ENCODE measurements at regions not wholly inside any gene's neighbourhood (a gene's known extent, or its start where the extent isn't known, plus 50 kb on each side); places are given as distances from the start of the nearest gene placed in this dataset.

GRCh38 chr14:35456261-35456660 is 51.7 kb upstream of the NFKBIA start:
- H3K27ac ChIP-seq: no peak overlapping the region
- H3K9me3 ChIP-seq: peaks cover 0 to 22% (median 19%) of the 10 kb centered on the region in 4 donors
- intact Hi-C loops (cut with DNase I; ENCODE audit: low total_unique reads): no loop called here
- no peaks in the 10 kb centered on the region for H3K4me1 ChIP-seq
- H3K4me3 ChIP-seq: no peak overlapping the region
- TF ChIP-seq EP300 (IDR thresholded peaks at IDR 0.05): no peak
- TF ChIP-seq POLR2AphosphoS5 (IDR thresholded peaks at IDR 0.05): no peak
- no peak for TF ChIP-seq POLR2A (IDR thresholded peaks at IDR 0.05)
- no peak for TF ChIP-seq CTCF (IDR thresholded peaks at IDR 0.05)
- H3K27me3 ChIP-seq: no peaks in the 10 kb centered on the region
- DNase-seq: no peak
- H3K36me3 ChIP-seq: no peaks in the 10 kb centered on the region
- whole genome bisulfite sequencing, 5 donors: 48 to 63% (median 53%) methylated on average over 1 of the region's 1 CpG

GRCh38 chr14:35458442-35458841 is 53.9 kb upstream of the NFKBIA start:
- TF ChIP-seq POLR2AphosphoS5 (IDR thresholded peaks at IDR 0.05) (no peak), CTCF (IDR thresholded peaks at IDR 0.05) (no peak), EP300 (IDR thresholded peaks at IDR 0.05) (no peak), POLR2A (IDR thresholded peaks at IDR 0.05) (no peak)
- H3K27me3 ChIP-seq: no peaks in the 10 kb centered on the region
- no peak for DNase-seq
- H3K4me3 ChIP-seq: no peak overlapping the region
- H3K4me1 ChIP-seq: no peaks in the 10 kb centered on the region
- WGBS, 5 donors: 95 to 100% (median 96%) methylated on average over 1 of the region's 1 CpG
- H3K27ac ChIP-seq: no peak overlapping the region
- H3K9me3 ChIP-seq: peaks cover 0 to 22% (median 19%) of the 10 kb centered on the region in 4 donors
- intact Hi-C loops (cut with DNase I; ENCODE audit: low total_unique reads): no loop called here
- H3K36me3 ChIP-seq: no peaks in the 10 kb centered on the region

GRCh38 chr14:35459776-35460175 is 55.2 kb upstream of the NFKBIA start:
- no peak overlapping the region for H3K27ac ChIP-seq
- TF ChIP-seq POLR2AphosphoS5 (IDR thresholded peaks at IDR 0.05) (no peak), CTCF (IDR thresholded peaks at IDR 0.05) (no peak), EP300 (IDR thresholded peaks at IDR 0.05) (no peak), POLR2A (IDR thresholded peaks at IDR 0.05) (no peak)
- H3K4me3 ChIP-seq: no peak overlapping the region
- intact Hi-C loops (cut with DNase I; ENCODE audit: low total_unique reads): no loop called here
- H3K9me3 ChIP-seq: peaks cover 0 to 22% (median 19%) of the 10 kb centered on the region in 4 donors
- no peaks in the 10 kb centered on the region for H3K4me1 ChIP-seq
- no peak for DNase-seq
- H3K36me3 ChIP-seq: no peaks in the 10 kb centered on the region
- 67 to 82% (median 77%) methylated on average over 3 of the region's 3 CpGs for WGBS, 5 donors
- no peaks in the 10 kb centered on the region for H3K27me3 ChIP-seq

DNA sequence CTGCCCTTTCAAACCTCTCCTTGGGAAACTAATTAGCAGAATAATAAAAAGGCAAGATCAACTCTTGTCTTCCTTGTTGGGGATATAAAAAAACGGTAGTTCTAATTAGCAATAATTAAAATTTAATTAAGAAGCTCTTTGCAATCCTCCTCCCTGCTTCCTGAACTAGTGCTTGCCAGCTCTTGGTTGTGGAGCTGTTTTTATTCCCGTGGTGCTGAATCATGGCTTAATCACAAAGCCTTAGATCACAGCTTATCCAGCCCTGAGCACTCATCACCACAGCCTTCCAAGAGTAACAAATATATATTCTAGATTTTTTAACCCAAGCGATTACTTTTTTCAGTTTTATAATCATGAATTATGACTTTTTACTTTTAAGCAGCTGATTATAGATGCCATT is 63.2 kb upstream of the INSM2 start:
- no peaks in the 10 kb centered on the region for H3K9me3 ChIP-seq
- no peak overlapping the region for H3K4me3 ChIP-seq
- H3K4me1 ChIP-seq: no peaks in the 10 kb centered on the region
- 6 to 14% (median 9%) methylated on average over 3 of the region's 3 CpGs for WGBS, 5 donors
- H3K36me3 ChIP-seq: no peaks in the 10 kb centered on the region
- intact Hi-C loops (cut with DNase I; ENCODE audit: low total_unique reads): no loop called here
- no peak for TF ChIP-seq EP300 (IDR thresholded peaks at IDR 0.05)
- no peak for TF ChIP-seq CTCF (IDR thresholded peaks at IDR 0.05)
- TF ChIP-seq POLR2A (IDR thresholded peaks at IDR 0.05): no peak
- no peak for TF ChIP-seq POLR2AphosphoS5 (IDR thresholded peaks at IDR 0.05)
- peak in 1 of 2 donors; percentile 28 for DNase-seq
- peaks cover 0 to 6% (median 0%) of the 10 kb centered on the region in 3 donors for H3K27me3 ChIP-seq
- no peak overlapping the region for H3K27ac ChIP-seq
